ENCODE measurements at regions not wholly inside any gene's neighbourhood (a gene's known extent, or its start where the extent isn't known, plus 50 kb on each side); places are given as distances from the start of the nearest gene placed in this dataset.

GRCh38 chr4:33878710-33879109 is 2365.6 kb downstream of the ARAP2 start:
- TF ChIP-seq, protein P1, sequence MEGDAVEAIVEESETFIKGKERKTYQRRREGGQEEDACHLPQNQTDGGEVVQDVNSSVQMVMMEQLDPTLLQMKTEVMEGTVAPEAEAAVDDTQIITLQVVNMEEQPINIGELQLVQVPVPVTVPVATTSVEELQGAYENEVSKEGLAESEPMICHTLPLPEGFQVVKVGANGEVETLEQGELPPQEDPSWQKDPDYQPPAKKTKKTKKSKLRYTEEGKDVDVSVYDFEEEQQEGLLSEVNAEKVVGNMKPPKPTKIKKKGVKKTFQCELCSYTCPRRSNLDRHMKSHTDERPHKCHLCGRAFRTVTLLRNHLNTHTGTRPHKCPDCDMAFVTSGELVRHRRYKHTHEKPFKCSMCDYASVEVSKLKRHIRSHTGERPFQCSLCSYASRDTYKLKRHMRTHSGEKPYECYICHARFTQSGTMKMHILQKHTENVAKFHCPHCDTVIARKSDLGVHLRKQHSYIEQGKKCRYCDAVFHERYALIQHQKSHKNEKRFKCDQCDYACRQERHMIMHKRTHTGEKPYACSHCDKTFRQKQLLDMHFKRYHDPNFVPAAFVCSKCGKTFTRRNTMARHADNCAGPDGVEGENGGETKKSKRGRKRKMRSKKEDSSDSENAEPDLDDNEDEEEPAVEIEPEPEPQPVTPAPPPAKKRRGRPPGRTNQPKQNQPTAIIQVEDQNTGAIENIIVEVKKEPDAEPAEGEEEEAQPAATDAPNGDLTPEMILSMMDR (IDR thresholded peaks at IDR 0.05), result no peak
- TF ChIP-seq POLR2AphosphoS5 (IDR thresholded peaks at IDR 0.05), result no peak
- TF ChIP-seq POLR2A (IDR thresholded peaks at IDR 0.05), result no peak
